Common myeloid progenitor, CD34-positive (primary cell): ENCODE measurements at regions not wholly inside any gene's neighbourhood (a gene's known extent, or its start where the extent isn't known, plus 50 kb on each side); places are given as distances from the start of the nearest gene placed in this dataset.

Source experiments
- CTCF ChIA-PET: fragments of 350-600 bp; sonication (Branson Sonifier 250); formaldehyde crosslinking; loops from one replicate; lab custom pipeline; 2021; ENCODE audit warnings: antibody characterized with exemption; lab: Charles Lee
- POLR2A ChIA-PET: fragments of 350-600 bp; sonication (Branson Sonifier 250); formaldehyde crosslinking; loops from one replicate; lab custom pipeline; 2021; ENCODE audit warnings: antibody characterized with exemption; lab: Charles Lee
- DNase-seq, 3 donors: peaks; one replicate each; pipeline versions ENCODE4 v3.0.0 to v3.0.0-alpha.2; 2013
- H3K27ac ChIP-seq, 2 experiments: 1 replicate in 1 of 2; 2 replicates in 1 of 2; pipeline ENCODE4 v1.7.0; 2013; ENCODE audit warnings: inconsistent platforms in 2 of 2, low read length in 2 of 2, mild to moderate bottlenecking in 2 of 2, low read depth in 1 of 2, moderate library complexity in 1 of 2; ENCODE audit not compliant: severe bottlenecking in 2 of 2, insufficient read depth in 1 of 2, poor library complexity in 1 of 2
- H3K27me3 ChIP-seq, 5 experiments: replicated peaks in 2 of 5; 1 replicate in 3 of 5; 2 replicates in 2 of 5; pipeline versions ENCODE4 v1.6.1 to v1.7.0; 2013; ENCODE audit warnings: low read length in 4 of 5, mild to moderate bottlenecking in 2 of 5, moderate library complexity in 2 of 5, inconsistent platforms in 1 of 5; ENCODE audit not compliant: insufficient read depth in 5 of 5, control insufficient read depth in 4 of 5
- H3K36me3 ChIP-seq, 4 experiments: 1 replicate in 2 of 4; 2 replicates in 2 of 4; pipeline versions ENCODE4 v1.6.1 to v1.7.0; 2013; ENCODE audit warnings: low read length in 3 of 4, control low read depth in 1 of 4, mild to moderate bottlenecking in 1 of 4; ENCODE audit not compliant: control insufficient read depth in 4 of 4, insufficient read depth in 4 of 4
- H3K4me1 ChIP-seq, 4 experiments: 1 replicate in 3 of 4; 2 replicates in 1 of 4; pipeline versions ENCODE4 v1.6.1 to v1.7.1; 2013; ENCODE audit warnings: low read length in 3 of 4, mild to moderate bottlenecking in 3 of 4, control low read depth in 1 of 4, inconsistent platforms in 1 of 4, moderate library complexity in 1 of 4; ENCODE audit not compliant: control insufficient read depth in 4 of 4, insufficient read depth in 4 of 4; ENCODE audit errors: control extremely low read depth in 1 of 4
- H3K4me3 ChIP-seq, 7 experiments: 1 replicate in 4 of 7; 2 replicates in 3 of 7; pipeline versions ENCODE4 v1.5.1 to v1.7.0; 2013; ENCODE audit warnings: mild to moderate bottlenecking in 7 of 7, low read length in 6 of 7, moderate library complexity in 6 of 7, inconsistent platforms in 2 of 7, low read depth in 2 of 7, control low read depth in 1 of 7; ENCODE audit not compliant: insufficient read depth in 4 of 7, control insufficient read depth in 1 of 7; ENCODE audit errors: extremely low read depth in 1 of 7
- H3K9me3 ChIP-seq, 5 experiments: 1 replicate in 4 of 5; 2 replicates in 1 of 5; pipeline versions ENCODE4 v1.6.1 to v1.7.1; 2013; ENCODE audit warnings: low read length in 4 of 5, mild to moderate bottlenecking in 2 of 5, inconsistent platforms in 1 of 5, low read depth in 1 of 5, moderate library complexity in 1 of 5; ENCODE audit not compliant: control insufficient read depth in 4 of 5, insufficient read depth in 2 of 5; ENCODE audit errors: control extremely low read depth in 1 of 5
- WGBS: methylation state at CpG from one replicate; pipeline ENCODE4 v1.1.5; 2013; ENCODE audit not compliant: insufficient coverage; 5-methylcytosine and 5-hydroxymethylcytosine counted together

GRCh38 chr18:4636967-4637366, 181.9 kb upstream of the DLGAP1 start:
- no peak for DNase-seq
- no peaks in the 10 kb centered on the region for H3K36me3 ChIP-seq
- CTCF ChIA-PET = no interaction called here
- H3K27me3 ChIP-seq = no peaks in the 10 kb centered on the region
- no peaks in the 10 kb centered on the region for H3K4me1 ChIP-seq
- H3K4me3 ChIP-seq = no peak overlapping the region
- 8% methylated on average over 2 of the region's 4 CpGs for WGBS
- POLR2A ChIA-PET = no interaction called here
- H3K27ac ChIP-seq = no peak overlapping the region
- H3K9me3 ChIP-seq = no peaks in the 10 kb centered on the region

DNA sequence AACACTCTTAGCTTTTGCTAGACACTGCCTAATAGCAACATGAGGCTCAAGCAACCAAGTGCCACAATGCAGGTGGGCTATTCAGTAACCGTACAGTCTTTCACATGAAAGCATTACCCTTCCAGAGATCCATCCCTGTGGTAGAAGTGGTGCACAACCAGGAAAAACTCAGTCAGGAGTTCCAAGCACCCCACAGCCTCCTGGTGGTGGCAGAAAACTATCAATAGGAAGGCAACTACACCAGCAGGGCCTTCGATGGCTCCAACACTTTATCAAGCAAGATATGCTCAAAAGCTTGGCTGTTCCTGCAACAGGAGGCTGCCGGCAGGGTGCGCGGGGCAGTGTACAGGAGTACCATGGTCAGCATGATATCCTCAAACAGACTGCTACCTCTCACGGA, 176.1 kb upstream of the DLGAP1 start:
- CTCF ChIA-PET = no interaction called here
- no peaks in the 10 kb centered on the region for H3K4me1 ChIP-seq
- WGBS = 95% methylated on average over 5 of the region's 6 CpGs
- no peaks in the 10 kb centered on the region for H3K9me3 ChIP-seq
- no peak overlapping the region for H3K27ac ChIP-seq
- H3K27me3 ChIP-seq = no peaks in the 10 kb centered on the region
- no peaks in the 10 kb centered on the region for H3K36me3 ChIP-seq
- no peak for DNase-seq
- POLR2A ChIA-PET = no interaction called here
- no peak overlapping the region for H3K4me3 ChIP-seq

- no peaks in the 10 kb centered on the region for H3K27me3 ChIP-seq
- no peaks in the 10 kb centered on the region for H3K4me1 ChIP-seq
- POLR2A ChIA-PET = no interaction called here
- CTCF ChIA-PET = no interaction called here
- 100% methylated on average over 1 of the region's 3 CpGs for WGBS
- H3K36me3 ChIP-seq = no peaks in the 10 kb centered on the region
- no peak overlapping the region for H3K27ac ChIP-seq
- no peaks in the 10 kb centered on the region for H3K9me3 ChIP-seq
- no peak overlapping the region for H3K4me3 ChIP-seq
- no peak for DNase-seq
These were observed 150.1 kb upstream of the DLGAP1 start for GRCh38 chr18:4605212-4605611.

DNA sequence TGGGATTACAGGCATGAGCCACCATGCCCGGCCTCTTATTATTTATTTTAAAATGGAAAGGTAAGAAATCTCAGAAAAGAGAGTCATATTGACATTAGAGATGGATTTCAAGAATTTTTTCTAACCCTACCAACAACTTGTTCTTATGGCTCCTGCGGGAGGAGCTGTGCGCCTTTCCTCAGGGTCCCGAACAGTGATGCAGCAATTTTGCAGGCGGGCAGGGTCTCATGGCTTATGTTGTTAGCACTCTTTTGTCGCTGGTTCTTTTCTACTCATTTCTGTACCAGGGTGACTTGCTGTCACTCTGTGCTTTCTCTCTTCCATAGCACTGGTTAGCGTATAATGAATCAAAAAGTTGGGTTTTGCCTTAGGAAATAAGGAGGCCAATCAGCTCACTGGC, 148.8 kb upstream of the DLGAP1 start:
- Histone ChIP-seq H3K9me3 (no peaks in the 10 kb centered on the region), H3K27me3 (no peaks in the 10 kb centered on the region), H3K27ac (no peak overlapping the region), H3K36me3 (no peaks in the 10 kb centered on the region), H3K4me3 (no peak overlapping the region), H3K4me1 (no peaks in the 10 kb centered on the region)
- WGBS = 97% methylated on average over 5 of the region's 7 CpGs
- ChIA-PET CTCF (no interaction called here), POLR2A (no interaction called here)
- no peak for DNase-seq

- H3K9me3 ChIP-seq = no peaks in the 10 kb centered on the region
- no peaks in the 10 kb centered on the region for H3K4me1 ChIP-seq
- H3K36me3 ChIP-seq = no peaks in the 10 kb centered on the region
- H3K27ac ChIP-seq = no peak overlapping the region
- DNase-seq = no peak
- H3K27me3 ChIP-seq = no peaks in the 10 kb centered on the region
- H3K4me3 ChIP-seq = no peak overlapping the region
- 67% methylated on average over 2 of the region's 4 CpGs for WGBS
- ChIA-PET CTCF (no interaction called here), POLR2A (no interaction called here)
These were observed 144.2 kb upstream of the DLGAP1 start for GRCh38 chr18:4599312-4599711.

- no peaks in the 10 kb centered on the region for H3K27me3 ChIP-seq
- CTCF ChIA-PET = no interaction called here
- DNase-seq = no peak
- POLR2A ChIA-PET = no interaction called here
- 100% methylated on average over 2 of the region's 3 CpGs for WGBS
- H3K4me3 ChIP-seq = no peak overlapping the region
- no peaks in the 10 kb centered on the region for H3K4me1 ChIP-seq
- no peaks in the 10 kb centered on the region for H3K9me3 ChIP-seq
- H3K27ac ChIP-seq = no peak overlapping the region
- H3K36me3 ChIP-seq = no peaks in the 10 kb centered on the region
These were observed 142.2 kb upstream of the DLGAP1 start for GRCh38 chr18:4597301-4597700.

- no peak for DNase-seq
- POLR2A ChIA-PET = no interaction called here
- Histone ChIP-seq H3K9me3 (no peaks in the 10 kb centered on the region), H3K36me3 (no peaks in the 10 kb centered on the region), H3K27me3 (no peaks in the 10 kb centered on the region), H3K4me3 (no peak overlapping the region), H3K4me1 (no peaks in the 10 kb centered on the region), H3K27ac (no peak overlapping the region)
- WGBS = no CpG with 5 or more reads among the region's 1 CpG
- CTCF ChIA-PET = no interaction called here
These were observed 138.8 kb upstream of the DLGAP1 start for GRCh38 chr18:4593895-4594294.
